OCI-LY1 (cell line): ENCODE measurements at regions not wholly inside any gene's neighbourhood (a gene's known extent, or its start where the extent isn't known, plus 50 kb on each side); places are given as distances from the start of the nearest gene placed in this dataset.

Experiments
- H2AFZ ChIP-seq: fragments of 200-600 bp; sonication (generic), shearing (Covaris generic); 2 replicates; pipeline ENCODE4 v1.6.0; 2014; ENCODE audit warnings: antibody characterized with exemption, mild to moderate bottlenecking, low read length
- H3F3A ChIP-seq: fragments of 200-600 bp; sonication (generic), shearing (Covaris generic); 2 replicates; pipeline ENCODE4 v1.6.0; 2014; ENCODE audit warnings: mild to moderate bottlenecking, antibody characterized with exemption, low read length, moderate library complexity; ENCODE audit not compliant: insufficient read depth
- H3K27ac ChIP-seq: fragments of 200-600 bp; sonication (generic); 2 replicates; pipeline ENCODE4 v1.5.1; 2014; ENCODE audit warnings: low read length, mixed run types, mild to moderate bottlenecking, low read depth; ENCODE audit not compliant: poor library complexity, severe bottlenecking
- H3K27me3 ChIP-seq: fragments of 200-600 bp; sonication (generic); 2 replicates; pipeline ENCODE4 v1.6.0; 2014; ENCODE audit warnings: antibody characterized with exemption, mild to moderate bottlenecking, low read length, moderate library complexity; ENCODE audit not compliant: insufficient read depth
- H3K36me3 ChIP-seq: fragments of 200-600 bp; sonication (generic); 2 replicates; pipeline ENCODE4 v1.6.1; 2014; ENCODE audit warnings: mild to moderate bottlenecking, antibody characterized with exemption, low read length, moderate library complexity, mixed read lengths; ENCODE audit not compliant: insufficient read depth
- H3K4me1 ChIP-seq: fragments of 200-600 bp; sonication (generic); 2 replicates; pipeline ENCODE4 v1.5.1; 2014; ENCODE audit warnings: mild to moderate bottlenecking, low read length, moderate library complexity; ENCODE audit not compliant: insufficient read depth, severe bottlenecking
- H3K4me2 ChIP-seq: fragments of 200-600 bp; sonication (generic), shearing (Covaris generic); 2 replicates; pipeline ENCODE4 v1.6.1; 2014; ENCODE audit warnings: low read length
- H3K4me3 ChIP-seq: fragments of 200-600 bp; sonication (generic); 2 replicates; pipeline ENCODE4 v1.5.1; 2014; ENCODE audit warnings: low read length, low read depth, mild to moderate bottlenecking, mixed read lengths; ENCODE audit not compliant: poor library complexity, severe bottlenecking
- H3K79me2 ChIP-seq: fragments of 200-600 bp; shearing (Covaris generic); 2 replicates; pipeline ENCODE4 v1.6.1; 2016; ENCODE audit warnings: mixed run types, low read length, mixed read lengths; ENCODE audit not compliant: insufficient read depth
- H3K9ac ChIP-seq: fragments of 200-600 bp; sonication (generic), shearing (Covaris generic); 2 replicates; pipeline ENCODE4 v1.6.1; 2014; ENCODE audit warnings: mild to moderate bottlenecking, low read length, mixed read lengths
- H3K9me2 ChIP-seq: fragments of 200-600 bp; sonication (generic), shearing (Covaris generic); 2 replicates; pipeline ENCODE4 v1.6.1; 2014; ENCODE audit warnings: low read depth, mild to moderate bottlenecking, low read length, mixed read lengths
- H3K9me3 ChIP-seq: fragments of 200-600 bp; shearing (Covaris generic); 2 replicates; pipeline ENCODE4 v1.6.1; 2014; ENCODE audit warnings: low read length, mixed read lengths
- H4K20me1 ChIP-seq: fragments of 200-600 bp; sonication (generic), shearing (Covaris generic); 2 replicates; pipeline ENCODE4 v1.6.0; 2016; ENCODE audit warnings: mild to moderate bottlenecking, low read length; ENCODE audit not compliant: insufficient read depth
- EZH2 ChIP-seq: fragments of 200-600 bp; sonication (generic), shearing (Covaris generic); IDR thresholded peaks from 2 replicates; pipeline ENCODE4 v1.8.0; 2017; ENCODE audit warnings: borderline replicate concordance, mixed run types, mild to moderate bottlenecking, antibody characterized with exemption, low read length, moderate library complexity, mixed read lengths
- TF ChIP-seq, protein P1 (sequence below): fragments of 200-600 bp; sonication (generic), shearing (Covaris generic); IDR thresholded peaks from 2 replicates; pipeline ENCODE4 v1.5.1; 2017; ENCODE audit warnings: mild to moderate bottlenecking, antibody characterized with exemption, low read length, moderate library complexity, mixed read lengths

GRCh38 chr1:233728721-233729120, 114.8 kb downstream of the KCNK1 start:
- Histone ChIP-seq H3F3A (no peaks in the 10 kb centered on the region), H3K9me2 (no peaks in the 10 kb centered on the region), H3K9me3 (no peaks in the 10 kb centered on the region), H3K4me2 (no peak overlapping the region), H2AFZ (no peak overlapping the region), H3K36me3 (no peaks in the 10 kb centered on the region), H3K4me3 (no peak overlapping the region), H3K9ac (no peak overlapping the region), H3K27me3 (no peaks in the 10 kb centered on the region), H3K27ac (no peak overlapping the region), H3K4me1 (no peaks in the 10 kb centered on the region), H4K20me1 (no peaks in the 10 kb centered on the region), H3K79me2 (no peaks in the 10 kb centered on the region)
- TF ChIP-seq, protein P1, sequence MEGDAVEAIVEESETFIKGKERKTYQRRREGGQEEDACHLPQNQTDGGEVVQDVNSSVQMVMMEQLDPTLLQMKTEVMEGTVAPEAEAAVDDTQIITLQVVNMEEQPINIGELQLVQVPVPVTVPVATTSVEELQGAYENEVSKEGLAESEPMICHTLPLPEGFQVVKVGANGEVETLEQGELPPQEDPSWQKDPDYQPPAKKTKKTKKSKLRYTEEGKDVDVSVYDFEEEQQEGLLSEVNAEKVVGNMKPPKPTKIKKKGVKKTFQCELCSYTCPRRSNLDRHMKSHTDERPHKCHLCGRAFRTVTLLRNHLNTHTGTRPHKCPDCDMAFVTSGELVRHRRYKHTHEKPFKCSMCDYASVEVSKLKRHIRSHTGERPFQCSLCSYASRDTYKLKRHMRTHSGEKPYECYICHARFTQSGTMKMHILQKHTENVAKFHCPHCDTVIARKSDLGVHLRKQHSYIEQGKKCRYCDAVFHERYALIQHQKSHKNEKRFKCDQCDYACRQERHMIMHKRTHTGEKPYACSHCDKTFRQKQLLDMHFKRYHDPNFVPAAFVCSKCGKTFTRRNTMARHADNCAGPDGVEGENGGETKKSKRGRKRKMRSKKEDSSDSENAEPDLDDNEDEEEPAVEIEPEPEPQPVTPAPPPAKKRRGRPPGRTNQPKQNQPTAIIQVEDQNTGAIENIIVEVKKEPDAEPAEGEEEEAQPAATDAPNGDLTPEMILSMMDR = no peak
- TF ChIP-seq EZH2 = no peak

DNA sequence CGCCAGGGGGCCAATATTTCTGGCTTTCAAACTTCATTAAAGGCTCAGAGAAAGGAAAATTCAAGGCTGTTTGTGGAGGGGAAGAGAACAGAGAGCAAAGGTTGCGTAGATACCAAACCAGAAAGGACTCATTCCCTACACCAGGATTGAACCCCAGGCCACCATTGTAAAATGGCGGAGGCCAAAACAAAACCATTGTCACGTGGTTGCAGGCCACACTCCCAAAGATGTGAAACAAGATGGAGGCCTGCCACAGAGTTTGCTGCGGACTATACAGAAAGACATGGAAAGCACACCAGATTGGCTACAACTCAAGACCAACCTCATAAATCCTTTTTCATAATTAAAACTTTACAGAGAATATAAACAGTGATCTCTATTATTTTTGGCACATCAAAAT, 116.5 kb downstream of the KCNK1 start:
- Histone ChIP-seq H3K9ac (no peak overlapping the region), H3K9me3 (no peaks in the 10 kb centered on the region), H3K4me3 (no peak overlapping the region), H3K79me2 (no peaks in the 10 kb centered on the region), H2AFZ (no peak overlapping the region), H4K20me1 (no peaks in the 10 kb centered on the region), H3K36me3 (no peaks in the 10 kb centered on the region), H3K4me2 (no peak overlapping the region), H3K4me1 (no peaks in the 10 kb centered on the region), H3F3A (no peaks in the 10 kb centered on the region), H3K27me3 (no peaks in the 10 kb centered on the region), H3K27ac (no peak overlapping the region), H3K9me2 (no peaks in the 10 kb centered on the region)
- no peak for TF ChIP-seq EZH2
- TF ChIP-seq, protein P1 = no peak

- Histone ChIP-seq H3K4me2 (no peak overlapping the region), H3K27ac (no peak overlapping the region), H3K36me3 (no peaks in the 10 kb centered on the region), H3K79me2 (no peaks in the 10 kb centered on the region), H2AFZ (no peak overlapping the region), H3K9me2 (no peaks in the 10 kb centered on the region), H4K20me1 (no peaks in the 10 kb centered on the region), H3K4me1 (no peaks in the 10 kb centered on the region), H3K9me3 (no peaks in the 10 kb centered on the region), H3K27me3 (no peaks in the 10 kb centered on the region), H3F3A (no peaks in the 10 kb centered on the region), H3K9ac (no peak overlapping the region), H3K4me3 (no peak overlapping the region)
- TF ChIP-seq EZH2 = no peak
- TF ChIP-seq, protein P1 = no peak
These were observed 116.9 kb downstream of the KCNK1 start for GRCh38 chr1:233730809-233731208.
